ENCODE measurements at regions not wholly inside any gene's neighbourhood (a gene's known extent, or its start where the extent isn't known, plus 50 kb on each side); places are given as distances from the start of the nearest gene placed in this dataset.

GRCh38 chr17:51467336-51467735 lies 207.0 kb downstream of the UTP18 start:
- Histone ChIP-seq H3K27me3 (peaks cover 0 to 12% of the 10 kb centered on the region in 2 donors), H3K27ac (no peak overlapping the region), H3K36me3 (no peaks in the 10 kb centered on the region), H3K4me1 (no peaks in the 10 kb centered on the region), H3K9me3 (no peaks in the 10 kb centered on the region), H3K4me3 (no peak overlapping the region)
- TF ChIP-seq CTCF (IDR thresholded peaks at IDR 0.05): no peak
- ATAC-seq: no peak
- DNase-seq: no peak
- intact Hi-C loops (cut with DNase I): no loop called here

- TF ChIP-seq CTCF (IDR thresholded peaks at IDR 0.05): no peak
- Histone ChIP-seq H3K27me3 (peaks cover 0 to 8% of the 10 kb centered on the region in 2 donors), H3K4me3 (no peak overlapping the region), H3K36me3 (no peaks in the 10 kb centered on the region), H3K27ac (no peak overlapping the region), H3K9me3 (no peaks in the 10 kb centered on the region), H3K4me1 (no peaks in the 10 kb centered on the region)
- intact Hi-C loops (cut with DNase I): no loop called here
- DNase-seq (no peak), ATAC-seq (peak; percentile 29)
Measured at GRCh38 chr17:51472670-51473205, 212.4 kb downstream of the UTP18 start.

GRCh38 chr17:51474764-51475163 lies 214.4 kb downstream of the UTP18 start:
- H3K4me1 ChIP-seq: no peaks in the 10 kb centered on the region
- ATAC-seq (no peak), DNase-seq (no peak)
- peaks cover 0 to 17% of the 10 kb centered on the region in 2 donors for H3K27me3 ChIP-seq
- no peak for TF ChIP-seq CTCF (IDR thresholded peaks at IDR 0.05)
- H3K9me3 ChIP-seq: no peaks in the 10 kb centered on the region
- H3K36me3 ChIP-seq: no peaks in the 10 kb centered on the region
- no peak overlapping the region for H3K4me3 ChIP-seq
- no peak overlapping the region for H3K27ac ChIP-seq
- intact Hi-C loops (cut with DNase I): no loop called here

GRCh38 chr17:51475730-51476129 lies 215.4 kb downstream of the UTP18 start:
- intact Hi-C loops (cut with DNase I): no loop called here
- Histone ChIP-seq H3K27ac (no peak overlapping the region), H3K4me3 (no peak overlapping the region), H3K36me3 (no peaks in the 10 kb centered on the region), H3K4me1 (no peaks in the 10 kb centered on the region), H3K9me3 (no peaks in the 10 kb centered on the region), H3K27me3 (peaks cover 0 to 17% of the 10 kb centered on the region in 2 donors)
- no peak for TF ChIP-seq CTCF (IDR thresholded peaks at IDR 0.05)
- DNase-seq: no peak
- ATAC-seq: no peak

- ATAC-seq: no peak
- H3K9me3 ChIP-seq: peaks cover 0 to 11% of the 10 kb centered on the region in 2 donors
- TF ChIP-seq CTCF (IDR thresholded peaks at IDR 0.05): no peak
- DNase-seq: no peak
- no peaks in the 10 kb centered on the region for H3K36me3 ChIP-seq
- peaks cover 0 to 17% of the 10 kb centered on the region in 2 donors for H3K27me3 ChIP-seq
- H3K27ac ChIP-seq: no peak overlapping the region
- no peak overlapping the region for H3K4me3 ChIP-seq
- intact Hi-C loops (cut with DNase I): no loop called here
- H3K4me1 ChIP-seq: no peaks in the 10 kb centered on the region
Measured at GRCh38 chr17:51479303-51479702, 219.0 kb downstream of the UTP18 start.

Measured in left lung (tissue), 4 donors.